MM.1S (cell line): ENCODE measurements at regions not wholly inside any gene's neighbourhood (a gene's known extent, or its start where the extent isn't known, plus 50 kb on each side); places are given as distances from the start of the nearest gene placed in this dataset.
"Not testable (repeated sequence)": the region's sequence is repeated elsewhere in the genome, so short reads cannot be mapped to it uniquely, and the experiment has no call there.

Experiments used
- DNase-seq: peaks from one replicate; pipeline ENCODE4 v3.0.0-alpha.2; 2015
- H2AFZ ChIP-seq: fragments of 300-600 bp; sonication (generic); 2 replicates; pipeline ENCODE4 v1.6.0; 2016; ENCODE audit warnings: antibody characterized with exemption, low read length
- H3F3A ChIP-seq: fragments of 300-600 bp; sonication (generic); 2 replicates; pipeline ENCODE4 v1.6.1; 2016; ENCODE audit warnings: mild to moderate bottlenecking, antibody characterized with exemption, low read length, moderate library complexity, mixed read lengths; ENCODE audit not compliant: insufficient read depth
- H3K27ac ChIP-seq: fragments of 300-600 bp; sonication (generic); 2 replicates; pipeline ENCODE4 v1.5.1; 2016; ENCODE audit warnings: mild to moderate bottlenecking, low read length
- H3K27me3 ChIP-seq: fragments of 300-600 bp; sonication (generic); replicated peaks from 2 replicates; pipeline ENCODE4 v1.6.0; 2016; ENCODE audit warnings: low read length; ENCODE audit not compliant: insufficient read depth
- H3K36me3 ChIP-seq: fragments of 300-600 bp; sonication (generic); replicated peaks from 2 replicates; pipeline ENCODE4 v1.6.1; 2016; ENCODE audit warnings: mild to moderate bottlenecking, low read length, mixed read lengths; ENCODE audit not compliant: insufficient read depth
- H3K4me1 ChIP-seq: fragments of 300-600 bp; sonication (generic); 2 replicates; pipeline ENCODE4 v1.6.1; 2016; ENCODE audit warnings: low read length, mixed read lengths
- H3K4me2 ChIP-seq: fragments of 300-600 bp; sonication (generic); 2 replicates; pipeline ENCODE4 v1.6.0; 2016; ENCODE audit warnings: low read depth, low read length
- H3K4me3 ChIP-seq: fragments of 300-600 bp; sonication (generic); 2 replicates; pipeline ENCODE4 v1.5.1; 2016; ENCODE audit warnings: low read length, mixed read lengths
- H3K79me2 ChIP-seq: fragments of 300-600 bp; sonication (generic); 2 replicates; pipeline ENCODE4 v1.6.1; 2016; ENCODE audit warnings: mixed run types, low read length, mixed read lengths
- H3K9ac ChIP-seq: fragments of 300-600 bp; sonication (generic); 2 replicates; pipeline ENCODE4 v1.6.1; 2016; ENCODE audit warnings: low read length, mixed read lengths
- H3K9me2 ChIP-seq: fragments of 300-600 bp; sonication (generic); replicated peaks from 2 replicates; pipeline ENCODE4 v1.6.1; 2016; ENCODE audit warnings: mild to moderate bottlenecking, low read length, mixed read lengths; ENCODE audit not compliant: insufficient read depth
- H3K9me3 ChIP-seq: fragments of 300-600 bp; sonication (generic); replicated peaks from 2 replicates; pipeline ENCODE4 v1.6.1; 2016; ENCODE audit warnings: mild to moderate bottlenecking, low read length, mixed read lengths; ENCODE audit not compliant: insufficient read depth
- H4K20me1 ChIP-seq: fragments of 300-600 bp; sonication (generic); 2 replicates; pipeline ENCODE4 v1.6.1; 2016; ENCODE audit warnings: mild to moderate bottlenecking, low read length, moderate library complexity, mixed read lengths; ENCODE audit not compliant: insufficient read depth
- EZH2 ChIP-seq: fragments of 300-600 bp; sonication (generic); optimal IDR thresholded peaks from 2 replicates; pipeline ENCODE3; 2017; ENCODE audit warnings: low read depth, mild to moderate bottlenecking, antibody characterized with exemption, low read length, mixed read lengths
- EZH2phosphoT487 ChIP-seq: fragments of 300-600 bp; sonication (generic); IDR thresholded peaks from 2 replicates; pipeline ENCODE4 v1.6.1; 2018; ENCODE audit warnings: antibody characterized with exemption, low read length
- TF ChIP-seq, protein P1 (sequence below): fragments of 300-600 bp; sonication (generic); IDR thresholded peaks from 2 replicates; pipeline ENCODE4 v1.5.1; 2016; ENCODE audit warnings: antibody characterized with exemption, low read length, mixed read lengths

DNA sequence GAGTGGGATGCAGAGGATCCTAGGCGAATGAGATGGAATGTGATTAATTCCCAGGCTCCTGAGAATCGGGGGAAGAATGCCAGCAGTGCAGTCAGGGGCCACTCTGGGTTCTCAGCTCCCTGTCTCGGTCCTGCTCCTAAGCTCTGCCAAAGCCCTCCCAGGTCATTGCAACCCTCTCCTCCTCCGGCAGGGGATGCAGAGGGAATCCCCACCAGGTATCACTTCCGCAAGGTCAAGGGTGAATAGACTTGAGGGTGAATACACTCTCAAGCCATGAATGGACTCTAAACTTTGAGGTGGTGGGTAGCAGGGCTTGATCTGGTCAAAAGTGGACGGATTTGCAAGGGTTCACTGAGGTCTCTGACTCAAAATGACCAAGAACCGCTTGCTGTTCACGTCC is 139.3 kb upstream of the MXRA5 start:
- DNase-seq = no peak
- H3K79me2 ChIP-seq = no peaks in the 10 kb centered on the region
- no peak overlapping the region for H3K9ac ChIP-seq
- no peak overlapping the region for H3K4me3 ChIP-seq
- no peak overlapping the region for H3K27ac ChIP-seq
- H3K36me3 ChIP-seq = no peaks in the 10 kb centered on the region
- no peaks in the 10 kb centered on the region for H3K9me3 ChIP-seq
- H3K9me2 ChIP-seq = no peaks in the 10 kb centered on the region
- no peak overlapping the region for H3K4me2 ChIP-seq
- H4K20me1 ChIP-seq = no peaks in the 10 kb centered on the region
- no peaks in the 10 kb centered on the region for H3K4me1 ChIP-seq
- no peaks in the 10 kb centered on the region for H3K27me3 ChIP-seq
- no peak overlapping the region for H2AFZ ChIP-seq
- TF ChIP-seq, protein P1, sequence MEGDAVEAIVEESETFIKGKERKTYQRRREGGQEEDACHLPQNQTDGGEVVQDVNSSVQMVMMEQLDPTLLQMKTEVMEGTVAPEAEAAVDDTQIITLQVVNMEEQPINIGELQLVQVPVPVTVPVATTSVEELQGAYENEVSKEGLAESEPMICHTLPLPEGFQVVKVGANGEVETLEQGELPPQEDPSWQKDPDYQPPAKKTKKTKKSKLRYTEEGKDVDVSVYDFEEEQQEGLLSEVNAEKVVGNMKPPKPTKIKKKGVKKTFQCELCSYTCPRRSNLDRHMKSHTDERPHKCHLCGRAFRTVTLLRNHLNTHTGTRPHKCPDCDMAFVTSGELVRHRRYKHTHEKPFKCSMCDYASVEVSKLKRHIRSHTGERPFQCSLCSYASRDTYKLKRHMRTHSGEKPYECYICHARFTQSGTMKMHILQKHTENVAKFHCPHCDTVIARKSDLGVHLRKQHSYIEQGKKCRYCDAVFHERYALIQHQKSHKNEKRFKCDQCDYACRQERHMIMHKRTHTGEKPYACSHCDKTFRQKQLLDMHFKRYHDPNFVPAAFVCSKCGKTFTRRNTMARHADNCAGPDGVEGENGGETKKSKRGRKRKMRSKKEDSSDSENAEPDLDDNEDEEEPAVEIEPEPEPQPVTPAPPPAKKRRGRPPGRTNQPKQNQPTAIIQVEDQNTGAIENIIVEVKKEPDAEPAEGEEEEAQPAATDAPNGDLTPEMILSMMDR = no peak
- TF ChIP-seq EZH2phosphoT487 (no peak), EZH2 (no peak)
- H3F3A ChIP-seq = no peaks in the 10 kb centered on the region

DNA sequence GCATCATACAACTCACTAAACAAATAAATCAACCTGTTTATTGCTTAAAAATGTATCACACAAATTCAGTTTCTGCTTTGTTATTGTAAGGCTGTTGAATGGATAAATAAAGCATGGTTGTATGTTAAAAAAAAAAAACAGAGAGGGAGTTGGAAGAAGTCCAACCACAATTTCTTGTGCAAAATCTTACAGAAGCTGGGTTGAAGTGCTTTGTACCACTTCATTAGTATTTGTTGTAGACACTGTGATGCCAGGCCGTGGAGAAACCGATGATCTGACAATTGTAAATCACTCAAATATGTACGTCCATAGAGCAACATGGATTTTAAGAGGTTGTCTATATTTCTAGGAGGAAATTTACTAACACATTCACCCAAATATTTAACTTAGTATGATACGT is 132.6 kb upstream of the MXRA5 start:
- Histone ChIP-seq H3K79me2 (no peaks in the 10 kb centered on the region), H3K9me3 (no peaks in the 10 kb centered on the region), H3K27me3 (no peaks in the 10 kb centered on the region), H3F3A (no peaks in the 10 kb centered on the region), H4K20me1 (no peaks in the 10 kb centered on the region), H3K4me2 (no peak overlapping the region), H3K4me1 (no peaks in the 10 kb centered on the region), H2AFZ (no peak overlapping the region), H3K36me3 (no peaks in the 10 kb centered on the region), H3K27ac (no peak overlapping the region), H3K9me2 (no peaks in the 10 kb centered on the region), H3K4me3 (no peak overlapping the region), H3K9ac (no peak overlapping the region)
- TF ChIP-seq, protein P1 = no peak
- TF ChIP-seq EZH2phosphoT487 = no peak
- no peak for TF ChIP-seq EZH2
- DNase-seq = no peak

- no peaks in the 10 kb centered on the region for H4K20me1 ChIP-seq
- no peaks in the 10 kb centered on the region for H3K36me3 ChIP-seq
- TF ChIP-seq, protein P1 = no peak
- TF ChIP-seq EZH2phosphoT487 (no peak), EZH2 (no peak)
- no peak overlapping the region for H3K4me2 ChIP-seq
- no peak for DNase-seq
- no peaks in the 10 kb centered on the region for H3K9me3 ChIP-seq
- H3K4me3 ChIP-seq = no peak overlapping the region
- no peak overlapping the region for H3K9ac ChIP-seq
- H3F3A ChIP-seq = no peaks in the 10 kb centered on the region
- no peaks in the 10 kb centered on the region for H3K79me2 ChIP-seq
- no peaks in the 10 kb centered on the region for H3K4me1 ChIP-seq
- H3K27me3 ChIP-seq = no peaks in the 10 kb centered on the region
- H3K27ac ChIP-seq = no peak overlapping the region
- no peak overlapping the region for H2AFZ ChIP-seq
- H3K9me2 ChIP-seq = no peaks in the 10 kb centered on the region
Measured at GRCh38 chrX:3476973-3477372, 130.5 kb upstream of the MXRA5 start.

DNA sequence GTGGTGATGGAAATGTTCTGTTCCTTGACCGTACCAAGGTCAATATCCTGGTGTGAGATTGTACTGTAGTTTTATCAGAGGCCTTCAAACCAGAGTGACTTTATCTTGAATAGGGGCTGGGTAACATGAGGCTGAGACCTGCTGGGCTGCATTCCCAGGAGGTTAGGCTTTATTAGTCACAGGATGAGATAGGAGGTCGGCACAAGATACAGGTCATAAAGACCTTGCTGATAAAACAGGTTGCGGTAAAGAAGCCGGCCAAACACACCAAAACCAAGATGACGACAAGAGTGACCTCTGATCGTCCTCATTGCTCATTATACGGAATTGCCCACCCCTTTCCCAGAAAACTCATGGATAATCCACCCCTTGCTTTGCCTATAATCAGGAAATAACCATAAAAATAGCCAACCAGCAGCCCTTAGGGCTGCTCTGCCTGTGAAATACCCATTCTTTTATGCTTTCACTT is 123.8 kb upstream of the MXRA5 start:
- H3F3A ChIP-seq, H3K9me2 ChIP-seq, H3K9me3 ChIP-seq, H3K4me2 ChIP-seq, DNase-seq, H3K36me3 ChIP-seq, H2AFZ ChIP-seq, H3K27me3 ChIP-seq, H3K4me1 ChIP-seq, H4K20me1 ChIP-seq, H3K27ac ChIP-seq, H3K79me2 ChIP-seq, H3K4me3 ChIP-seq, H3K9ac ChIP-seq: not testable (repeated sequence)
